GM19324 (cell line): ENCODE measurements at regions not wholly inside any gene's neighbourhood (a gene's known extent, or its start where the extent isn't known, plus 50 kb on each side); places are given as distances from the start of the nearest gene placed in this dataset.
"Not testable (repeated sequence)": the region's sequence is repeated elsewhere in the genome, so short reads cannot be mapped to it uniquely, and the experiment has no call there.

ENCODE experiments used
- ATAC-seq: cut with Tn5 transposase; IDR thresholded peaks from one replicate; pipeline ENCODE4 v1.9.1; 2021; ENCODE audit warnings: mild to moderate bottlenecking, moderate library complexity; ENCODE audit not compliant: unreplicated experiment, low FRiP score

GRCh38 chr1:184821658-184822057 is 67.0 kb upstream of the EDEM3 start:
- ATAC-seq = no peak

DNA sequence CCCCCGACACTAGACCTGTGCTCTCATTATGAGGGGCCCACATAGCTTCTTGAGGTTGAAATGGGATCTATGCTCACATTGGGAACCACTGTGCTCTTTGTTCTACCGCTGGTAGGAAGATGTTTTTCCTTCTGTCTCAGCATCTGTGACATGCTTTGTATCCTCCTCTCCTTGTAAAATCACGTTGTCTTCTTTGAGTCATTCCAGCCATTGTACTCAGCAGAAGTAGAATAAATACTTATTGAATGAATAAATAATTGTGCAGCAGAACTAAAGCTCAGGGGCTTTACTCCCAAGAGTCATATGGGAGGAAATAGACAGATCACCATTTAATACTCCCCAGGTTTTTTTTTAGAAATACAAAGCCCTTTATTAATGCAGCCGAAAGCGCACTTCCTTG is 66.3 kb upstream of the EDEM3 start:
- ATAC-seq = no peak

- no peak for ATAC-seq
These were observed 65.6 kb upstream of the EDEM3 start for GRCh38 chr1:184820218-184820750.

DNA sequence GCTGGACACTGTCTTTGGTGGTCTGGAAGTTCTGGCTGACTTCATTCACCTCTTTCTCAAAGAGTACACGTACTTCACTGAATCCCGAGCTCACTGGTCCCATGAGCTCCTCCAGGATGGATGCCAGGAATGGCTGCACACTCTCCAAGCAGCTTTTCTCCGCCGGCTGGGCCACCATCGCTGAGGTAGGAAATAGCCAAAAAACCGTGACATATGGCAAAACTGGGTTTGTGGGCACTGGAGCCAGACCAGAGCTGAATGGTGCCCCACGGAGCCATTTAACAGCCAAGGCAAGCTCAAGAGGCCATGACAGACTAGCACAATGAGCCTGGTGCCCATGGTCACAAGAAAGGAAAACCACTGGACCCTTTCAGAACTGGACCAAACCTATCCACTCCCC is 64.0 kb upstream of the EDEM3 start:
- no peak for ATAC-seq

GRCh38 chr1:184817003-184817402 is 62.3 kb upstream of the EDEM3 start:
- not testable (repeated sequence) for ATAC-seq

- no peak for ATAC-seq
These were observed 59.0 kb upstream of the EDEM3 start for GRCh38 chr1:184813528-184814089.

DNA sequence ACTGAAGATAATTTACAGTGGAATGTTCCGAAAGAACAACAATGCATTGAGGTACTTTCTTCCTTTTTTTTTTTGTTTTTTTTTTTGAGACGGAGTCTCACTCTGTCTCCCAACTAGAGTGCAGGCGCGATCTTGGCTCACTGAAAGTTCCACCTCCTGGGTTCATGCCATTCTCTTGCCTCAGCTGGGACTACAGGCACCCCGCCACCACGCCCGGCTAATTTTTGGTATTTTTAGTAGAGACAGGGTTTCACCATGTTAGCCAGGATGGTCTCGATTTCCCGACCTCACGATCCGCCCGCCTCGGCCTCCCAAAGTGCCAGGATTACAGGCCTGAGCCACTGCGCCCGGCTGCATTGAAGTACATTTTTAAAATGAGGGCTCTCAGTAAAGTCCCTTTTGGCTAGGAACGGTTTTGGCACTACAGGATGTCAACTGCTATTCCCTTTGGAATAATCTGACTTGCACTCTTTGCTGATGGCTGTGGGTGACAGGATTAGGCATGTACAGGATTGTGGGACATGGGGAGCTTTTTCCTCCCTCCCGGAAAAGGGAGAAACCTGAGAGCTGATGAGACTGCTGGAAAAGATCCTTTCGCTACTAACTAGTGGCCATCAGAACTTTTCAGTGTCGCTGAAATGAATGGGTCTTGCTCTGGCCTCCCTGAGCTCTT is 56.9 kb upstream of the EDEM3 start:
- no peak for ATAC-seq

DNA sequence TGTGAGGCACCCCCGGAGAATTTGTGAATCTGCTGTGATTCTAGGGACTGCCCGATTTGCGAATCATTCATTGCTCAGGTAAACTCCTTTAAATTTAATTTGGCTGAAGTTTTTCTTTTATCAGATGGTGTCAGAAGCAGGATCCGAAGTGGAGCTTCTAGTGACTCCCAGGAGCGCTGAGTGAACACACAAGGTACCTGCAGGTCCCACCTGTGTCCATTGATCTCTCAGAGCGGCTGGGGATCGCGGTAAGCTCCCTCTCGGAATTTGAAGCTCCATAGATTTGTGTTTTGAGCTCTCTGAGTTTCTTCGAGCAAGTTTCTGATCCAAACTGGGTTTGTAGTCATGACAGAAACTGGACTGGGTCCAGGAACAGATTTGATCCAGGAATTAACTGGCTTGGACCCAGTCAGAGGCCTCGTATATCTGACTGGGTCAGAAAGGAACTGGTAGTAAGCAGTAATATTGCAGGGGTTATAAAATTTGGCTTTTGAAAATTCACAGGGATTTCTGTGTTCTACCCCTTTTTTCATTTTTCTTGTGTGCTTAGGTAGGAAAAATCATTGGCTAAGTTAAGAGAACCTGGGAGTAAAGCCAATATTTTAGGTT is 56.2 kb upstream of the EDEM3 start:
- ATAC-seq = no peak

DNA sequence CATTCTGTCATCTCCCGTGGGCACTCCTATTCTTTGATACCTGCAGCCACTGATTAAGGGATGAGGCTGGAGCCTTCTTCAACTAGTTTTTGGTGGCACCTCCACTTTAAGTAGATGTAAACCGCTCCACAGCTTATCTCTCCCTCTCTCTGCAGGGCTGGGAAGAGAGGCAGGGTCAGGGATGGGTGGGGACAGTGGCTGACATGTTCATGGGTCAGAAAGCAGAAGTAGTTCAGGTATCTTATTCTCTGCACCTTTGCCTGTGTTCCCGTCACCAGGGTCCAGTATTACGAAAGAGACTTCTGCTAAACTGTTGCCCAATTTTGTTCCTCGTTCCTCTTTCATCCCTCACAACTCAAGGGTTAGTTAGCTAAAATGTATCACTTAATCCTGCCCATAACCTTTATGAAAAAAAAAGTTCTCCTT is 51.7 kb upstream of the EDEM3 start:
- ATAC-seq = no peak

- peak; percentile 77 for ATAC-seq
These were observed 51.1 kb upstream of the EDEM3 start for GRCh38 chr1:184805667-184806295.
